HFFc6 (cell line): ENCODE measurements at regions not wholly inside any gene's neighbourhood (a gene's known extent, or its start where the extent isn't known, plus 50 kb on each side); places are given as distances from the start of the nearest gene placed in this dataset.

Source experiments
- DNase-seq: peaks from one replicate; pipeline ENCODE4 v3.0.0-alpha.2; 2018
- H3K27ac Mint-ChIP-seq: 2 replicates; pipeline ENCODE4 v1.8.0; 2020; ENCODE audit warnings: mild to moderate bottlenecking, mixed read lengths
- H3K27me3 Mint-ChIP-seq: 2 replicates; pipeline ENCODE4 v1.8.0; 2021; ENCODE audit warnings: mild to moderate bottlenecking, moderate library complexity, mixed read lengths; ENCODE audit not compliant: insufficient read depth
- H3K36me3 Mint-ChIP-seq: 2 replicates; pipeline ENCODE4 v1.8.0; 2021; ENCODE audit warnings: low read depth, mixed read lengths
- H3K4me1 Mint-ChIP-seq: 2 replicates; pipeline ENCODE4 v1.8.0; 2020; ENCODE audit warnings: low read depth, mixed read lengths
- H3K4me3 Mint-ChIP-seq: 2 replicates; pipeline ENCODE4 v1.8.0; 2020; ENCODE audit warnings: mild to moderate bottlenecking, moderate library complexity, mixed read lengths
- H3K9me3 Mint-ChIP-seq: 2 replicates; pipeline ENCODE4 v1.8.0; 2020; ENCODE audit warnings: mild to moderate bottlenecking, mixed read lengths
- CTCF ChIP-seq: fragments of 200-600 bp; sonication (generic); IDR thresholded peaks from 2 replicates; pipeline ENCODE4 v1.5.0; 2021; ENCODE audit warnings: antibody characterized with exemption, mild to moderate bottlenecking

- Mint-ChIP-seq H3K27ac (peak overlapping the region; percentile 23; the same call in 1 of the 2 replicates), H3K4me1 (peaks cover 62% of the 10 kb centered on the region)
Observed at GRCh38 chr7:12761111-12761510, 73.7 kb downstream of the ARL4A start.

GRCh38 chr7:12761691-12762090, 74.3 kb downstream of the ARL4A start:
- Mint-ChIP-seq H3K36me3 (peaks cover 5% of the 10 kb centered on the region; the same call in 1 of the 2 replicates), H3K4me3 (no peak overlapping the region), H3K27ac (no peak overlapping the region), H3K27me3 (no peaks in the 10 kb centered on the region), H3K4me1 (peaks cover 64% of the 10 kb centered on the region), H3K9me3 (no peaks in the 10 kb centered on the region)
- no peak for TF ChIP-seq CTCF
- DNase-seq: no peak

More at GRCh38 chr7:12761111-12761510, 73.7 kb downstream of the ARL4A start:
- no peak for TF ChIP-seq CTCF
- Mint-ChIP-seq H3K36me3 (peaks cover 5% of the 10 kb centered on the region; the same call in 1 of the 2 replicates), H3K9me3 (no peaks in the 10 kb centered on the region), H3K4me3 (no peak overlapping the region), H3K27me3 (no peaks in the 10 kb centered on the region)
- peak; percentile 11 for DNase-seq

- Mint-ChIP-seq H3K36me3 (peaks cover 5% of the 10 kb centered on the region; the same call in 1 of the 2 replicates), H3K4me3 (no peak overlapping the region), H3K27ac (no peak overlapping the region), H3K27me3 (no peaks in the 10 kb centered on the region), H3K4me1 (peaks cover 61% of the 10 kb centered on the region), H3K9me3 (no peaks in the 10 kb centered on the region)
- TF ChIP-seq CTCF: no peak
- peak; percentile 11 for DNase-seq
Observed at GRCh38 chr7:12764458-12764891, 77.0 kb downstream of the ARL4A start.

- no peak overlapping the region for H3K4me3 Mint-ChIP-seq
- no peaks in the 10 kb centered on the region for H3K36me3 Mint-ChIP-seq
Observed at GRCh38 chr7:12765431-12766100, 78.1 kb downstream of the ARL4A start.

GRCh38 chr7:12766416-12766815, 79.0 kb downstream of the ARL4A start:
- Mint-ChIP-seq H3K4me3 (no peak overlapping the region), H3K4me1 (peaks cover 70% of the 10 kb centered on the region), H3K27ac (no peak overlapping the region), H3K36me3 (no peaks in the 10 kb centered on the region), H3K27me3 (no peaks in the 10 kb centered on the region), H3K9me3 (no peaks in the 10 kb centered on the region)
- no peak for TF ChIP-seq CTCF
- no peak for DNase-seq

More at GRCh38 chr7:12765431-12766100, 78.1 kb downstream of the ARL4A start:
- H3K9me3 Mint-ChIP-seq: no peaks in the 10 kb centered on the region
- no peak for DNase-seq
- H3K27ac Mint-ChIP-seq: peak overlapping the region; percentile 8; the same call in 1 of the 2 replicates
- TF ChIP-seq CTCF: no peak
- peaks cover 70% of the 10 kb centered on the region for H3K4me1 Mint-ChIP-seq
- no peaks in the 10 kb centered on the region for H3K27me3 Mint-ChIP-seq
